ENCODE measurements at regions not wholly inside any gene's neighbourhood (a gene's known extent, or its start where the extent isn't known, plus 50 kb on each side); places are given as distances from the start of the nearest gene placed in this dataset.

- TF ChIP-seq CTCF (conservative IDR thresholded peaks at IDR 0.05; ENCODE audit: low read length) (no peak), EZH2phosphoT487 (IDR thresholded peaks at IDR 0.05; ENCODE audit: borderline replicate concordance, low read depth, low read length) (no peak)
Observed at GRCh38 chr9:17075758-17076485, 58.9 kb upstream of the CNTLN start.

Measured in OCI-LY7 (cell line).